Fibroblast of the aortic adventitia (primary cell): ENCODE measurements at regions not wholly inside any gene's neighbourhood (a gene's known extent, or its start where the extent isn't known, plus 50 kb on each side); places are given as distances from the start of the nearest gene placed in this dataset.
A peak's percentile ranks its signal among the peaks of the same experiment; 100 is the strongest.

ENCODE experiments used
- DNase-seq: peaks from one replicate; pipeline ENCODE4 v3.0.0-alpha.2; 2010; ENCODE audit warnings: low read depth
- H3K4me3 ChIP-seq: 2 replicates; pipeline ENCODE4 v1.5.1; 2011; ENCODE audit warnings: low read depth, mild to moderate bottlenecking, control low read depth, low read length, moderate library complexity
- CTCF ChIP-seq: IDR thresholded peaks from 2 replicates; pipeline ENCODE4 v1.5.1; 2011; ENCODE audit warnings: mild to moderate bottlenecking, low read length, control low read depth, inconsistent platforms; ENCODE audit not compliant: insufficient read depth

DNA sequence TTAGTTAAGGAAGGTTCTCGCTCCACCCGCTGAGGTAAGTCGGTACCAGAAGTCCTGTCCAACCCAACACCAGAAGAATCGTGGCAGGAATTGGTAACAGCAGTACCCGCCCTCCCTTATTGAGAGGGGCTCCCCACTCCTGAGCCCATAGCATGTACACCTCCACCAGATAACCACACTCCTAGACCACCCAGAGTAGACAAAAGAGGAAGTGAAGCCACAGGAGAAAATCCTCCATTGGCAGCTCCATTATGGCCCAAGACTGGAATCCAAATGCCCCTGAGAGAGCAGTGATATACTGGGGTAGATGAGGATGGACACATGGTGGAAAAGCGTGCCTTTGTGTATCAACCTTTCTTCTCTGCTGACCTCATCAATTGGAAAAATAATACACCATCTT is 106.1 kb upstream of the EPB41L4A start:
- no peak for TF ChIP-seq CTCF
- H3K4me3 ChIP-seq = no peak overlapping the region
- DNase-seq = no peak

- TF ChIP-seq CTCF = no peak
- no peak for DNase-seq
- H3K4me3 ChIP-seq = no peak overlapping the region
Measured at GRCh38 chr5:112528928-112529327, 109.9 kb upstream of the EPB41L4A start.

- TF ChIP-seq CTCF = no peak
Measured at GRCh38 chr5:112529525-112529924, 110.4 kb upstream of the EPB41L4A start.

GRCh38 chr5:112532654-112533360 is 113.7 kb upstream of the EPB41L4A start:
- no peak for TF ChIP-seq CTCF
- no peak for DNase-seq
- no peak overlapping the region for H3K4me3 ChIP-seq

More at GRCh38 chr5:112529525-112529924, 110.4 kb upstream of the EPB41L4A start:
- DNase-seq = peak; percentile 4
- no peak overlapping the region for H3K4me3 ChIP-seq

- no peak for DNase-seq
- TF ChIP-seq CTCF = no peak
- H3K4me3 ChIP-seq = no peak overlapping the region
Measured at GRCh38 chr5:112533362-112533761, 114.3 kb upstream of the EPB41L4A start.

GRCh38 chr5:112534067-112534583 is 115.0 kb upstream of the EPB41L4A start:
- TF ChIP-seq CTCF = no peak
- no peak for DNase-seq
- no peak overlapping the region for H3K4me3 ChIP-seq

- no peak for DNase-seq
- TF ChIP-seq CTCF = no peak
- H3K4me3 ChIP-seq = no peak overlapping the region
Measured at GRCh38 chr5:112534611-112535255, 115.7 kb upstream of the EPB41L4A start.
